ENCODE measurements at regions not wholly inside any gene's neighbourhood (a gene's known extent, or its start where the extent isn't known, plus 50 kb on each side); places are given as distances from the start of the nearest gene placed in this dataset.

- H3K79me2 ChIP-seq (ENCODE audit: control insufficient read depth, low read length): no peaks in the 10 kb centered on the region
- H3K4me1 ChIP-seq (ENCODE audit: control insufficient read depth, low read length): no peaks in the 10 kb centered on the region
- H4K20me1 ChIP-seq (ENCODE audit: control insufficient read depth, insufficient read depth, low read depth, low read length): no peaks in the 10 kb centered on the region
- H3F3A ChIP-seq (ENCODE audit: control insufficient read depth, insufficient read depth): no peaks in the 10 kb centered on the region
- H3K4me2 ChIP-seq (ENCODE audit: low read length): no peak overlapping the region
- no peak overlapping the region for H3K27ac ChIP-seq (ENCODE audit: low read depth, low read length)
- H3K27me3 ChIP-seq (ENCODE audit: control insufficient read depth, low read length): no peaks in the 10 kb centered on the region
- H3K9me3 ChIP-seq (ENCODE audit: control insufficient read depth, insufficient read depth, low read length): no peaks in the 10 kb centered on the region
- TF ChIP-seq EZH2phosphoT487 (IDR thresholded peaks at IDR 0.05; ENCODE audit: borderline replicate concordance, low read length) (no peak), CTCF (IDR thresholded peaks at IDR 0.05; ENCODE audit: low read depth, low read length, poor library complexity, severe bottlenecking) (no peak)
- no peaks in the 10 kb centered on the region for H3K36me3 ChIP-seq (ENCODE audit: control insufficient read depth, low read length)
- H3K9me2 ChIP-seq (replicated peaks; ENCODE audit: control insufficient read depth, low read length): no peaks in the 10 kb centered on the region
- H3K4me3 ChIP-seq (ENCODE audit: low read length): no peak overlapping the region
Observed at GRCh38 chr5:68777135-68777534, 316.7 kb upstream of the SLC30A5 start.

GRCh38 chr5:68778484-68778883 lies 315.3 kb upstream of the SLC30A5 start:
- no peaks in the 10 kb centered on the region for H3K27me3 ChIP-seq (ENCODE audit: control insufficient read depth, low read length)
- no peaks in the 10 kb centered on the region for H3K4me1 ChIP-seq (ENCODE audit: control insufficient read depth, low read length)
- no peak overlapping the region for H3K4me2 ChIP-seq (ENCODE audit: low read length)
- H3K79me2 ChIP-seq (ENCODE audit: control insufficient read depth, low read length): no peaks in the 10 kb centered on the region
- H3F3A ChIP-seq (ENCODE audit: control insufficient read depth, insufficient read depth): no peaks in the 10 kb centered on the region
- no peak for TF ChIP-seq CTCF (IDR thresholded peaks at IDR 0.05; ENCODE audit: low read depth, low read length, poor library complexity, severe bottlenecking)
- TF ChIP-seq EZH2phosphoT487 (IDR thresholded peaks at IDR 0.05; ENCODE audit: borderline replicate concordance, low read length): no peak
- no peaks in the 10 kb centered on the region for H4K20me1 ChIP-seq (ENCODE audit: control insufficient read depth, insufficient read depth, low read depth, low read length)
- H3K27ac ChIP-seq (ENCODE audit: low read depth, low read length): no peak overlapping the region
- no peaks in the 10 kb centered on the region for H3K9me2 ChIP-seq (replicated peaks; ENCODE audit: control insufficient read depth, low read length)
- H3K4me3 ChIP-seq (ENCODE audit: low read length): no peak overlapping the region
- H3K36me3 ChIP-seq (ENCODE audit: control insufficient read depth, low read length): no peaks in the 10 kb centered on the region
- no peaks in the 10 kb centered on the region for H3K9me3 ChIP-seq (ENCODE audit: control insufficient read depth, insufficient read depth, low read length)

GRCh38 chr5:68780299-68780955 lies 313.4 kb upstream of the SLC30A5 start:
- no peaks in the 10 kb centered on the region for H3K9me3 ChIP-seq (ENCODE audit: control insufficient read depth, insufficient read depth, low read length)
- TF ChIP-seq EZH2phosphoT487 (IDR thresholded peaks at IDR 0.05; ENCODE audit: borderline replicate concordance, low read length) (no peak), CTCF (IDR thresholded peaks at IDR 0.05; ENCODE audit: low read depth, low read length, poor library complexity, severe bottlenecking) (no peak)
- H3K27me3 ChIP-seq (ENCODE audit: control insufficient read depth, low read length): no peaks in the 10 kb centered on the region
- H3K9me2 ChIP-seq (replicated peaks; ENCODE audit: control insufficient read depth, low read length): no peaks in the 10 kb centered on the region
- H3K4me1 ChIP-seq (ENCODE audit: control insufficient read depth, low read length): no peaks in the 10 kb centered on the region
- no peaks in the 10 kb centered on the region for H3K36me3 ChIP-seq (ENCODE audit: control insufficient read depth, low read length)
- no peaks in the 10 kb centered on the region for H3K79me2 ChIP-seq (ENCODE audit: control insufficient read depth, low read length)
- H3K27ac ChIP-seq (ENCODE audit: low read depth, low read length): no peak overlapping the region
- H4K20me1 ChIP-seq (ENCODE audit: control insufficient read depth, insufficient read depth, low read depth, low read length): no peaks in the 10 kb centered on the region
- no peak overlapping the region for H3K4me2 ChIP-seq (ENCODE audit: low read length)
- H3F3A ChIP-seq (ENCODE audit: control insufficient read depth, insufficient read depth): no peaks in the 10 kb centered on the region
- no peak overlapping the region for H3K4me3 ChIP-seq (ENCODE audit: low read length)

All from DOHH2 (cell line).